ENCODE measurements at regions not wholly inside any gene's neighbourhood (a gene's known extent, or its start where the extent isn't known, plus 50 kb on each side); places are given as distances from the start of the nearest gene placed in this dataset.

- no peak for TF ChIP-seq CTCF (IDR thresholded peaks at IDR 0.05)
- no peak for TF ChIP-seq ZFX (IDR thresholded peaks at IDR 0.05; ENCODE audit: borderline replicate concordance)
Measured at GRCh38 chr17:77790143-77790829, 168.2 kb upstream of the TNRC6C start.

Data from 22Rv1 (cell line).